ENCODE measurements at regions not wholly inside any gene's neighbourhood (a gene's known extent, or its start where the extent isn't known, plus 50 kb on each side); places are given as distances from the start of the nearest gene placed in this dataset.

DNA sequence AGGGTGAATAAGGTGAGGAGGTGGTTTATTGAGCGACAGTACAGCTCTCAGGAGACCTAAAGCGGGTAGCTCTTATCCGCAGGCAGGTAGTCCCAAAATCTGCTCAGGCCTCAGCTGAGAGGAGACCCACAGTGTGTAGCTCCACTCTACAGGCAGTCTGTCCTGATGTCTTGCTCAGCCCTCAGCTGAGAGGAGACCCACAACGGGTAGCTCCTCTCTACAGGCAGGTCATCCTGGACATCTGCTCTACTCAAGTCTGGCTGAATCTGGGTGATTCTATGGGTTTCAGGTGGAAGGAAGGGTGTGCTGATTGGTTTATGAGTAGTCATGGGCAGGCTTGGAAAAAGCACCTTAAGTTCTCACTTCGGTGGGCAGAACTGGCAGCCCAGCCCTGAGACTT lies 55.6 kb upstream of the ABCB5 start:
- TF ChIP-seq, protein P1, sequence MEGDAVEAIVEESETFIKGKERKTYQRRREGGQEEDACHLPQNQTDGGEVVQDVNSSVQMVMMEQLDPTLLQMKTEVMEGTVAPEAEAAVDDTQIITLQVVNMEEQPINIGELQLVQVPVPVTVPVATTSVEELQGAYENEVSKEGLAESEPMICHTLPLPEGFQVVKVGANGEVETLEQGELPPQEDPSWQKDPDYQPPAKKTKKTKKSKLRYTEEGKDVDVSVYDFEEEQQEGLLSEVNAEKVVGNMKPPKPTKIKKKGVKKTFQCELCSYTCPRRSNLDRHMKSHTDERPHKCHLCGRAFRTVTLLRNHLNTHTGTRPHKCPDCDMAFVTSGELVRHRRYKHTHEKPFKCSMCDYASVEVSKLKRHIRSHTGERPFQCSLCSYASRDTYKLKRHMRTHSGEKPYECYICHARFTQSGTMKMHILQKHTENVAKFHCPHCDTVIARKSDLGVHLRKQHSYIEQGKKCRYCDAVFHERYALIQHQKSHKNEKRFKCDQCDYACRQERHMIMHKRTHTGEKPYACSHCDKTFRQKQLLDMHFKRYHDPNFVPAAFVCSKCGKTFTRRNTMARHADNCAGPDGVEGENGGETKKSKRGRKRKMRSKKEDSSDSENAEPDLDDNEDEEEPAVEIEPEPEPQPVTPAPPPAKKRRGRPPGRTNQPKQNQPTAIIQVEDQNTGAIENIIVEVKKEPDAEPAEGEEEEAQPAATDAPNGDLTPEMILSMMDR (IDR thresholded peaks at IDR 0.05): no peak
- no peak for TF ChIP-seq POLR2A (IDR thresholded peaks at IDR 0.05)
